ENCODE measurements at regions not wholly inside any gene's neighbourhood (a gene's known extent, or its start where the extent isn't known, plus 50 kb on each side); places are given as distances from the start of the nearest gene placed in this dataset.

DNA sequence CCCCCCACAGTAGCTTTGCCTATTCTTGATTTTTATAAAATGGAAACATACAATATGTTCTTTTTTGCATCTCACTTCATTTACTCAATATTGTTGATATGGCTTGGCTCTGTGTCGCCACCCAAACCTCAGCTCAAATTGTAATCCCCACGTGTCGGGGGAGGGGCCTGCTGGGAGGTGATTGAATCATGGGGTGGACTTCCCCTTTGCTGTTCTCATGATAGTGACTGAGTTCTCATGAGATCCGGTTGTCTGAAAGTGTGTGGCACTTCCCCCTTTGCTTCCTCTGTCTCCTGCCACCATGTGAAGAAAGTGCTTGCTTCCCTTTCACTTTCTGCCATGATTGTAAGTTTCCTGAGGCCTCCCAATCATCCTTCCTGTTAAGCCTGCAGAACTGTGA, 431.3 kb downstream of the MN1 start:
- DNase-seq (ENCODE audit: low read depth in 1 of 2, low spot score in 1 of 2) = no peak

- DNase-seq (ENCODE audit: low read depth in 1 of 2, low spot score in 1 of 2) = no peak
These were observed 430.6 kb downstream of the MN1 start for GRCh38 chr22:27370987-27371386.

- no peak for DNase-seq (ENCODE audit: low read depth in 1 of 2, low spot score in 1 of 2)
These were observed 429.2 kb downstream of the MN1 start for GRCh38 chr22:27372364-27372763.

GRCh38 chr22:27372969-27373670, 428.4 kb downstream of the MN1 start:
- DNase-seq (ENCODE audit: low read depth in 1 of 2, low spot score in 1 of 2) = no peak

GRCh38 chr22:27377501-27378295, 423.9 kb downstream of the MN1 start:
- DNase-seq (ENCODE audit: low read depth in 1 of 2, low spot score in 1 of 2) = no peak

- DNase-seq (ENCODE audit: low read depth in 1 of 2, low spot score in 1 of 2) = no peak
These were observed 423.2 kb downstream of the MN1 start for GRCh38 chr22:27378311-27378800.

DNA sequence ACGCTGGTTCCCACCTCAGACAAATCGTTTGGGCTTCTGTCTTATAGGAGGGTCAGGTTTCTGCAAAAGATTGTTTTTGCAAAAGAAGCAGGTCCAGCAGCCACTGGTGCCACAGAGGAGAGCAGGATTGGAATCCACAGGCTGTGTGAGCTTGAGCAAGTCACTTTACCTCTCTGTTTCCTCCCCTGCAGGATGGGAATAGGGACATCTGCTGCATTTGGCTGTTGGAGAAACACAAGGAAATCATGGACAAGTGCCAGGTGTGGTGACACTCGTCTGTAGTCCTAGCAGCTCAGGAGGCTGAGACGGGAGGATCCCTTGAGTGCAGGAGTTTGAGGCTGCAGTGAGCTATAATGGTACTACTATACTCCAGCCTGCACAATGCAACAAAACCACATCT, 422.6 kb downstream of the MN1 start:
- no peak for DNase-seq (ENCODE audit: low read depth in 1 of 2, low spot score in 1 of 2)

GRCh38 chr22:27380855-27381254, 420.7 kb downstream of the MN1 start:
- no peak for DNase-seq (ENCODE audit: low read depth in 1 of 2, low spot score in 1 of 2)

DNA sequence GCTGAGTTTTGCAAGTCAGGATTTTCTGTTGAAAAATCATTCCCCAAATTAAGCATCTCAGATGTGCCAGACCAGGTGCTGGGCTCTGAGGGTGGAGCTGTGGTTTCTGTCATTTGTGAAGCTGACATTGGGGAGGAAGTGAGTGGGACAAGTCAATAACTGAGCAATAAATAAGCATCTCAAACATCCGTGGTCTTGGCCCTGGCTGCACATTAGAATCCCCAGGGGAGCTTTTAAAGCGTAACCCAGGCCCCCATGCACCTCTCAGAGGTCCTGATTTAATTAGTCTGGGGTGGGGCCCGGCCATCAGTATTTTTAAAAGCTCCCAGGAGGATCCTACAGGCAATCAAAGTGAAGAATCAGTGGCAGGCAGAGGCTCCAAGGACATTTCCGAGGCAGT, 420.0 kb downstream of the MN1 start:
- no peak for DNase-seq (ENCODE audit: low read depth in 1 of 2, low spot score in 1 of 2)

DNA sequence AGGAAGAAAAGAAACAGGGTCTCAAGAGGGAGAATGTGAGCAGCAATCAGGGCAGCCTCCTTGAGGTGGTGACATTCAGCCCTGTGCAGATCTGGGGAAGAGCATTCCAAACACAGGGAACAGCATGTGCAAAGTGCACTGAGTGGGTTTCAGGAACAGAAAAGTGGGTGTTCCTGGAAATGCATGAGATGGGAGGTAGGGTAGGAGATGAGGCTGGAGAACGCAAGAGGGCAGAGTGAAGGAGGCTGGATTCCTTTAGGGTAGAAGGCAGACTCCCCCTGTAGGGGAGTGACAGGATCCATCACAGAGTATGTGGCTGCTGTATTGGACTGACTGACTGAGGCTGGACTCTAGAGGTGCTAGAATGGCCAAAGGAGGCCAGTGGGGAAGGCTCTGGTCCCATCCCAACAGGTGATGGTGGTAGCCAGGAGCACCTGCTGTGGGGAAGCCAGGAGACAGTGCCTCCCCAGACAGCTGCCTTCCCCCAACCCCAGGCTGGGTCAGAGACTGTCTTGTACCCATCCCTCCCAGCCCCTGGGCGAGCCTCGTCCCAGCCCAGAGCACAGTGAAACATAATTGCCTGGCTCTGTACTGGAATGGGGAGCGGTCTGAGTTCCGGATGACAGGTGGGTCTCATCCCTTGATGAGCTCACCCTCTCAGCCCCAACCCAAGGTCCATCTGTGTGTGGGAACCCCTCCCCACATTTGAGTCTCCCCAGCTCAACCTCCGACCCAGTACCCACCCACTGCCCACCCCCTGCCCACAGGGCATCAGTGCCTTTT, 419.4 kb downstream of the MN1 start:
- no peak for DNase-seq (ENCODE audit: low read depth in 1 of 2, low spot score in 1 of 2)

DNA sequence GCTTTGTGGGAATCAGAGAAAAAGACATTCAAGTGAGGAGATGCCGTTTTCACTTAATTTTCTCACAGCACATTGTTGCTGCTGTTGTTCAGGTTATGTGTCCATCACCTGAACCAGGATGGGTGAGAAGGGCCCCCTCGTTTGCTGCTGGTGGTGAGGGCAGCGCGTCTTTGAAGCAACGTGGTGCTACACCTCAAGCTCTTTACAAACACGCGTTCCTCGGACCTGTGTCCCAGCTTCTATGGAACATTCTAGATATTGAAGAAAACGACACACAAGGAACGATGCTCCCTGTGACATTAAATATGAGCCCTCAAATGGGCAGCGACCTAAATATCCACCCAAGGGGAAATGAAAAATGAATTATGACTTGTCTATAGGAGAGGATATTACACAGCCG, 418.6 kb downstream of the MN1 start:
- no peak for DNase-seq (ENCODE audit: low read depth in 1 of 2, low spot score in 1 of 2)

GRCh38 chr22:27383896-27384295, 417.7 kb downstream of the MN1 start:
- DNase-seq (ENCODE audit: low read depth in 1 of 2, low spot score in 1 of 2) = no peak

DNA sequence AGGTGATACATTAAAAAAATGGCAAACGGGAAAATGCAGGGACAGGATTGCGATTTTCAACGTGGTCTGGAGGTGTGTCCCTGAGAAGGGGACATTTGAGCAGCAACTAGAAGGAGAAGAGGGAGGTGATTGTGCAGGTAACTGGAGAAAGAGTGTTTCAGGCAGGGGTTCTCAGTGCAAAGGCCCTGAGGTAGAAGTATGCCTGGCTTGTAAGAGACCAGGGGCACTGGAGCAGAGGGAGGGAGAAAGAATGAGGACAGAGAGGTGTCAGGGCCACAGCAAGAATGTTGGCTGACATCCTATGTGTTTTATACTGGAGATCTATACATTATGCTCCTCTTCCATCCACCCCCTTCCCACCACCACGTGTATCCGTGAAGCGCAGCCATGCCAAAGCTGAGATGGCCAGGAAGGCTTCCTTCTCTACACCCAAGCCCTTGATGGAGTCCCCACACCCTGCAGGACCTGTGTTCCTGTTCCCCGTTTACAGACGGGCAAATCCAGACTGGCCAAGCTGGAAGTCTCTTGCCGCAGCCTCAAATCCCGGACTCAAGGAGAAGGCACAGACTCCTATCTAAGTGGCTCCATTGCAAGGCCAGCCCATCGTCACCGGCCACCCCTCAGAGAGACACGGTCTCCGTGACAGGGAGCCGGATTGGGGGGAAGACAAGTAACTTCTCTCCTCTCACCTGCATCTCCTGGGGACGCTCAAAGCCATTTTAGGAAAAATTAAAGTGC, 416.1 kb downstream of the MN1 start:
- no peak for DNase-seq (ENCODE audit: low read depth in 1 of 2, low spot score in 1 of 2)

DNA sequence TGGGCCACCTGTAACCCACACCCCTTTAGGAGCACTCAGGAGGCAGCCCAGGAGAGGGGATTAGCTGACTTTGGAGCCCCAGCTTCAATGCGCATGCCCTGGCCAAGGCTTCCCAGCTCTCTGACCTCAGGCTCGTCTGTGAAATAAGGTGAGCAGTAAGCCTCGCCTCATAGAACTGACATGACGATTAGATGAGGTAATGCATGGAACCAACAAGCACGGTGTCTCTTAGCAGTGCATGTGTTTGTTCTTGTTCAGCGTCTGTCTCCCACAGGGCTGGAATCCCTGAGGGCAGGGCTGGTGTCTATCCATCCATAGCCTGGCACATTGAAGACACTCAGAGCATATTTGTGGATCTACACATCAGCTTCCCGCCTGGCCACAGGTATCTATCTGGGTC, 415.4 kb downstream of the MN1 start:
- no peak for DNase-seq (ENCODE audit: low read depth in 1 of 2, low spot score in 1 of 2)

- no peak for DNase-seq (ENCODE audit: low read depth in 1 of 2, low spot score in 1 of 2)
These were observed 414.0 kb downstream of the MN1 start for GRCh38 chr22:27387561-27387960.

GRCh38 chr22:27388090-27388600, 413.4 kb downstream of the MN1 start:
- no peak for DNase-seq (ENCODE audit: low read depth in 1 of 2, low spot score in 1 of 2)

DNA sequence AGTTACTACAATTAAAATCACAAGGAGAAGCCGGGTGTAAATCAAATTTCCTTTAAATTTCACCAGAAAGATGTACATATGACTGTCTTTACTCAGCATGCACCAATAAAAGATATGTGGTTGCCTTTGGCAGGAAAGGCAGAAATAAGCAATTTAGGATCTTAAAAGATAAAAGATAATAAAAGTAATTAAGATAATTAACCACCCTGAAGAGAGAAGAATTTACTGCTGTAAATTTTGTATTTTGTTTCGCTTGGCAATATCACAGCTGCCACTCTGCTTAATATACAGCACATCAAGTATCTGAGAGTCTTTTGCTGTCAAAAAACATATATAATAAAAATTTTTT, 411.9 kb downstream of the MN1 start:
- no peak for DNase-seq (ENCODE audit: low read depth in 1 of 2, low spot score in 1 of 2)

- DNase-seq (ENCODE audit: low read depth in 1 of 2, low spot score in 1 of 2) = no peak
These were observed 410.3 kb downstream of the MN1 start for GRCh38 chr22:27391092-27391770.

GRCh38 chr22:27393371-27393770, 408.2 kb downstream of the MN1 start:
- DNase-seq (ENCODE audit: low read depth in 1 of 2, low spot score in 1 of 2) = no peak

DNA sequence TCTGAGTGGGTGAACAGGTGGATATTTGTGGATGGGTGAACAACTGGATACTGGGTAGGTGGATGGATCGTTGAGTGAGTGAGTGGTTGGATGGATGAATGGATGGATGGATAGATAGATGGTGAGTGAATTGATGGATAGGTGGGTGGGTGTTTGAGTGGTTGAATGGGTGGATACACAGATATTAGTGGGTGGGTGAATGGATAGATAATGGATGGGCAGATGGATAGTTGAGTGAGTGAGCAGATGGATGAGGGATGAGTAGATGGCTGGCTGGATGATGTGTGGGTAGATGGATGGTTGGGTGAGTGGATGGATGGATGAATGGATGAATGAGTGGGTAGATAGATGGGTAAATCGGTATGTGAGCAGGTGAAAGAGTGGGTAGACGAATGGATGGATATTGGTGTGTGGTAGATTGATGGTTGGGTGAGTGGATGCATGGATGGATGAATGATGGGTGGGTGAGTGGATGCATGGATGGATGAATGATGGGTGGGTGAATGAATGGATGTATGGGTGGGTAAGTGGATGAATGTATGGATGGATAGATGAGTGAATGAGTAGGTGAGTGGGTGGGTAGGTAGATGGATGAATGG, 406.7 kb downstream of the MN1 start:
- no peak for DNase-seq (ENCODE audit: low read depth in 1 of 2, low spot score in 1 of 2)

Measured in stimulated activated CD4-positive, alpha-beta T cell treated with anti-CD3 and anti-CD28 coated beads, Interleukin-15, amount 100 ng/mL, for 1 hour (primary cell).